Endothelial cell of umbilical vein (primary cell): ENCODE measurements at regions not wholly inside any gene's neighbourhood (a gene's known extent, or its start where the extent isn't known, plus 50 kb on each side); places are given as distances from the start of the nearest gene placed in this dataset.

Source experiments
- BruUV-seq: library from RNA; stranded (reverse); fragments of 400-500 nt; replicated peaks from 2 replicates; lab custom pipeline; 2021; lab: Mats Ljungman, UMichigan
- CTCF ChIA-PET: fragments of 300-600, 350-600 bp; sonication (Branson Sonifier 250); formaldehyde crosslinking; loops from one replicate; lab custom pipeline; 2021; ENCODE audit warnings: antibody characterized with exemption, inconsistent platforms; lab: Charles Lee
- POLR2A ChIA-PET: fragments of 300-600, 350-600 bp; sonication (Branson Sonifier 250); formaldehyde crosslinking; loops from one replicate; lab custom pipeline; 2021; ENCODE audit warnings: antibody characterized with exemption, inconsistent platforms; lab: Charles Lee
- DNase-seq: peaks from one replicate; pipeline ENCODE4 v3.0.0-alpha.2; 2011; ENCODE audit warnings: low read depth, low spot score
- FAIRE-seq: peaks from 2 replicates; lab custom pipeline; 2011; peaks lifted over from hg19 to GRCh38; lab: Jason Lieb, UNC
- H2AFZ ChIP-seq: 2 replicates; pipeline ENCODE4 v1.6.0; 2012; ENCODE audit warnings: low read depth, low read length, control low read depth, inconsistent platforms
- H3K27ac ChIP-seq: 2 replicates; pipeline ENCODE4 v1.5.1; 2011; ENCODE audit warnings: low read depth, mild to moderate bottlenecking, control low read depth, low read length, moderate library complexity; ENCODE audit not compliant: insufficient read depth
- H3K27me3 ChIP-seq, 2 experiments: 2 replicates each; pipeline versions ENCODE4 v1.6.0 to v1.6.1; 2011; ENCODE audit warnings: low read length in 2 of 2, mixed read lengths in 1 of 2; ENCODE audit not compliant: control insufficient read depth in 2 of 2, insufficient read depth in 2 of 2
- H3K36me3 ChIP-seq, 2 experiments: 2 replicates in 1 of 2; 3 replicates in 1 of 2; pipeline ENCODE4 v1.5.1; 2011; ENCODE audit warnings: low read length in 2 of 2, mild to moderate bottlenecking in 1 of 2, moderate library complexity in 1 of 2; ENCODE audit not compliant: control insufficient read depth in 2 of 2, insufficient read depth in 2 of 2; ENCODE audit errors: extremely low read depth in 1 of 2
- H3K4me1 ChIP-seq: 3 replicates; pipeline ENCODE4 v1.5.1; 2011; ENCODE audit warnings: mild to moderate bottlenecking, low read length; ENCODE audit not compliant: control insufficient read depth, insufficient read depth; ENCODE audit errors: extremely low read depth
- H3K4me2 ChIP-seq: 2 replicates; pipeline ENCODE4 v1.6.1; 2011; ENCODE audit warnings: low read length, control low read depth, mixed read lengths; ENCODE audit not compliant: insufficient read depth
- H3K4me3 ChIP-seq, 3 experiments: fragments of 200-600 bp in 1 of 3; sonication (generic), shearing (Covaris generic) in 1 of 3; replicated peaks in 1 of 3; 2 replicates each; pipeline ENCODE4 v1.5.1; 2011 to 2016; ENCODE audit warnings: control low read depth in 3 of 3, low read length in 3 of 3, mild to moderate bottlenecking in 2 of 3, inconsistent platforms in 1 of 3, low read depth in 1 of 3, moderate library complexity in 1 of 3; ENCODE audit not compliant: insufficient read depth in 1 of 3
- H3K79me2 ChIP-seq: 2 replicates; pipeline ENCODE4 v1.6.0; 2012; ENCODE audit warnings: low read length, inconsistent platforms; ENCODE audit not compliant: control insufficient read depth, insufficient read depth
- H3K9ac ChIP-seq: replicated peaks from 2 replicates; pipeline ENCODE3; 2011; ENCODE audit warnings: low read length, control low read depth; ENCODE audit not compliant: insufficient read depth; ENCODE audit errors: extremely low read depth
- H3K9me1 ChIP-seq: replicated peaks from 3 replicates; pipeline ENCODE4 v1.6.0; 2011; ENCODE audit warnings: mild to moderate bottlenecking, low read length; ENCODE audit not compliant: control insufficient read depth, insufficient read depth; ENCODE audit errors: extremely low read depth
- H3K9me3 ChIP-seq: replicated peaks from 2 replicates; pipeline ENCODE4 v1.5.1; 2012; ENCODE audit warnings: low read length, inconsistent platforms; ENCODE audit not compliant: control insufficient read depth, insufficient read depth
- H4K20me1 ChIP-seq: replicated peaks from 2 replicates; pipeline ENCODE3; 2011; ENCODE audit warnings: mild to moderate bottlenecking, low read length; ENCODE audit not compliant: control insufficient read depth, insufficient read depth; ENCODE audit errors: extremely low read depth
- CTCF ChIP-seq, 2 donors: IDR thresholded peaks; 1 replicate in 1 of 2; 2 replicates in 1 of 2; pipeline ENCODE4 v1.5.1; 2011; ENCODE audit warnings: low read length in 2 of 2, mild to moderate bottlenecking in 2 of 2, moderate library complexity in 2 of 2, control low read depth in 1 of 2, inconsistent platforms in 1 of 2, low read depth in 1 of 2; ENCODE audit not compliant: insufficient read depth in 1 of 2; ENCODE audit errors: extremely low read depth in 1 of 2
- EZH2 ChIP-seq: IDR thresholded peaks from 2 replicates; pipeline ENCODE4 v1.6.1; 2012; ENCODE audit warnings: borderline replicate concordance, low read depth, mild to moderate bottlenecking, moderate library complexity, low read length, inconsistent platforms; ENCODE audit not compliant: severe bottlenecking
- FOS ChIP-seq: IDR thresholded peaks from 2 replicates; pipeline ENCODE4 v1.6.1; 2011; ENCODE audit warnings: mild to moderate bottlenecking, low read length, moderate library complexity, borderline replicate concordance; ENCODE audit not compliant: insufficient read depth
- GATA2 ChIP-seq: IDR thresholded peaks from 2 replicates; pipeline ENCODE4 v1.7.0; 2011; ENCODE audit warnings: low read depth, mild to moderate bottlenecking, moderate library complexity, mixed read lengths, low read length; ENCODE audit not compliant: insufficient read length, insufficient read depth
- JUN ChIP-seq: IDR thresholded peaks from 2 replicates; pipeline ENCODE4 v1.6.1; 2011; ENCODE audit warnings: borderline replicate concordance, low read depth; ENCODE audit not compliant: insufficient read length, insufficient read depth
- MAX ChIP-seq: IDR thresholded peaks from 2 replicates; pipeline ENCODE4 v1.6.1; 2011; ENCODE audit not compliant: insufficient read depth, insufficient read length
- MYC ChIP-seq: IDR thresholded peaks from one replicate; pipeline ENCODE4 v1.6.1; 2011; ENCODE audit warnings: mild to moderate bottlenecking, low read depth, low read length
- POLR2A ChIP-seq: IDR thresholded peaks from 2 replicates; pipeline ENCODE4 v1.6.1; 2012; ENCODE audit warnings: low read depth, mild to moderate bottlenecking, control low read depth, low read length
- POLR2AphosphoS5 ChIP-seq: IDR thresholded peaks from 2 replicates; pipeline ENCODE4 v1.6.1; 2012; ENCODE audit warnings: low read depth, mild to moderate bottlenecking, control low read depth, low read length, moderate library complexity; ENCODE audit not compliant: insufficient read depth
- dilution Hi-C: fragments of 300-500 bp; cut with MboI; formaldehyde crosslinking; loops from one replicate; pipeline ENCODE4 v1.15.0; 2019; ENCODE audit warnings: low sequenced_read_pairs; ENCODE audit not compliant: extremely low pct_ligation_motif_present
- intact Hi-C: fragments of 100-400 bp; cut with micrococcal nuclease; formaldehyde crosslinking; loops from one replicate; pipeline ENCODE4 v1.10.0; 2022

GRCh38 chr2:63697160-63697559, 108.4 kb downstream of the MDH1 start:
- CTCF ChIA-PET = interaction anchor here (2.3 kb wide), 1 partner anchor 164 kb away, joined by 9 read pairs; no protein-coding TSS in a partner anchor
- POLR2A ChIA-PET = no interaction called here
- Histone ChIP-seq H3K9ac (no peak overlapping the region), H2AFZ (no peak overlapping the region), H3K27ac (no peak overlapping the region), H3K79me2 (no peaks in the 10 kb centered on the region), H3K36me3 (no peaks in the 10 kb centered on the region), H3K9me1 (no peaks in the 10 kb centered on the region), H3K4me1 (peaks cover 16% of the 10 kb centered on the region), H3K9me3 (no peaks in the 10 kb centered on the region), H3K27me3 (no peaks in the 10 kb centered on the region), H3K4me3 (no peak overlapping the region), H3K4me2 (no peak overlapping the region), H4K20me1 (no peaks in the 10 kb centered on the region)
- TF ChIP-seq POLR2A (no peak), EZH2 (no peak), MAX (no peak), FOS (no peak), MYC (no peak), GATA2 (no peak), JUN (no peak), POLR2AphosphoS5 (no peak), CTCF (IDR thresholded peaks at IDR 0.05; ENCODE audit: extremely low read depth in 1 of 2, insufficient read depth in 1 of 2, low read depth in 1 of 2, low read length in 2 of 2) (no peak)
- dilution Hi-C loops (no loop called here), intact Hi-C loops (loop anchor here (10.0 kb wide), 1 partner anchor 318 kb away; the partner anchor contains the start of gene VPS54)
- DNase-seq (no peak), FAIRE-seq (no peak)
- BruUV-seq = no TSS peak
